ENCODE measurements at regions not wholly inside any gene's neighbourhood (a gene's known extent, or its start where the extent isn't known, plus 50 kb on each side); places are given as distances from the start of the nearest gene placed in this dataset.

GRCh38 chr18:30828700-30829099, 213.8 kb downstream of the DSC3 start:
- TF ChIP-seq CTCF (IDR thresholded peaks at IDR 0.05), result no peak
- TF ChIP-seq EZH2 (IDR thresholded peaks at IDR 0.05), result no peak
- no peak for TF ChIP-seq EZH2phosphoT487 (IDR thresholded peaks at IDR 0.05)
